Right lobe of liver (tissue), 4 donors: ENCODE measurements at regions not wholly inside any gene's neighbourhood (a gene's known extent, or its start where the extent isn't known, plus 50 kb on each side); places are given as distances from the start of the nearest gene placed in this dataset.

Experiments
- CTCF ChIP-seq, 4 donors: fragments of 200-600 bp in 3 of 4; fragments of 450-650 bp in 1 of 4; IDR thresholded peaks; one replicate each; pipeline versions ENCODE4 v1.5.1 to v1.8.0; 2016 to 2022; ENCODE audit warnings: antibody characterized with exemption in 4 of 4, mild to moderate bottlenecking in 2 of 4
- POLR2A ChIP-seq: fragments of 450-650 bp; IDR thresholded peaks from one replicate; pipeline ENCODE4 v1.6.1; 2017; ENCODE audit warnings: antibody characterized with exemption, mild to moderate bottlenecking
- donor health status: DM: no; HTN: no; CAD: no.
- donor health status: DM: no; HTN: no; CAD: no.
- donor health status: DM: no; HTN: yes; CAD: no.

GRCh38 chr20:26315054-26315453, 618.4 kb upstream of the ZNF337 start:
- TF ChIP-seq CTCF (IDR thresholded peaks at IDR 0.05) (no peak), POLR2A (no peak)
